ENCODE measurements at regions not wholly inside any gene's neighbourhood (a gene's known extent, or its start where the extent isn't known, plus 50 kb on each side); places are given as distances from the start of the nearest gene placed in this dataset.
"Not testable (repeated sequence)": the region's sequence is repeated elsewhere in the genome, so short reads cannot be mapped to it uniquely, and the experiment has no call there.

DNA sequence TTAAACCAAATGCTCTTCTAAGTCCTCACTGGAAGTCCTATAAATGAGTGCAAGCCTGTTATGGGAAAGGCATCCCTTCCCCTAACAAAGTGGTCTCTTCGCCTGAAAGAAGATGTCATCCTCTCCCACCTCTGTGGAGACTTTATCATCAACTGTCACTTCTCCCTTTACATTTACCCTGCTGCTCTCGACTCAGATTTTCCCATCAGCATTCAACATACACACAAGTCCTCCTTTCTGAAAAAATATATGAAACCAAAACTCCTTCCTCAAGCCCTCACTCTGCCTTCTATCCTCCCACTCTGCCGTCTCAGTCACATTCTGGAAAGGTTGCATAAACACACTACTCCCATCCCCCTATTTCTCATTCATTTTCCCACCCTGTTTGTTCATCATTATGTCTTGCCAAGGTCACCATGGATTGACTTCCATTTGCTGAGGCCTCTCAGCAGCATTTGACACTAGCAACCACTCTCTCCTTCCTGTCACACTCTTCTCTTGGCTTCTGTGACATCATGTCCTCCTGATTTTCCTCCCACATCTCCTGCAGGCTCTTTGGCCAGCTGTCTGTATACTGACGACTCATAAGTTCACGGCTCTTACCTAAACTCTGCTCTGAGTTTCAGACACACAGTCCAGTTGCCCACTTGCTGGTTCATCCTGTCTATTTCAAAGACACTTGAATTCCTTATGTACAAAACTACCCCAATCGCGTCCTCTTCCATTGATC is 70.3 kb upstream of the SMAD3 start:
- DNase-seq (ENCODE audit: extremely low spot score, unreplicated experiment) = peak; percentile 21
- peaks cover 5% of the 10 kb centered on the region for H3K9me3 Mint-ChIP-seq (ENCODE audit: unreplicated experiment)
- H3K4me3 Mint-ChIP-seq (ENCODE audit: unreplicated experiment) = no peak overlapping the region
- no peak overlapping the region for H3K27ac Mint-ChIP-seq (ENCODE audit: unreplicated experiment)
- H3K4me1 Mint-ChIP-seq (ENCODE audit: unreplicated experiment) = peaks cover 22% of the 10 kb centered on the region
- H3K27me3 Mint-ChIP-seq (ENCODE audit: unreplicated experiment) = no peaks in the 10 kb centered on the region
- TF ChIP-seq, protein P1, sequence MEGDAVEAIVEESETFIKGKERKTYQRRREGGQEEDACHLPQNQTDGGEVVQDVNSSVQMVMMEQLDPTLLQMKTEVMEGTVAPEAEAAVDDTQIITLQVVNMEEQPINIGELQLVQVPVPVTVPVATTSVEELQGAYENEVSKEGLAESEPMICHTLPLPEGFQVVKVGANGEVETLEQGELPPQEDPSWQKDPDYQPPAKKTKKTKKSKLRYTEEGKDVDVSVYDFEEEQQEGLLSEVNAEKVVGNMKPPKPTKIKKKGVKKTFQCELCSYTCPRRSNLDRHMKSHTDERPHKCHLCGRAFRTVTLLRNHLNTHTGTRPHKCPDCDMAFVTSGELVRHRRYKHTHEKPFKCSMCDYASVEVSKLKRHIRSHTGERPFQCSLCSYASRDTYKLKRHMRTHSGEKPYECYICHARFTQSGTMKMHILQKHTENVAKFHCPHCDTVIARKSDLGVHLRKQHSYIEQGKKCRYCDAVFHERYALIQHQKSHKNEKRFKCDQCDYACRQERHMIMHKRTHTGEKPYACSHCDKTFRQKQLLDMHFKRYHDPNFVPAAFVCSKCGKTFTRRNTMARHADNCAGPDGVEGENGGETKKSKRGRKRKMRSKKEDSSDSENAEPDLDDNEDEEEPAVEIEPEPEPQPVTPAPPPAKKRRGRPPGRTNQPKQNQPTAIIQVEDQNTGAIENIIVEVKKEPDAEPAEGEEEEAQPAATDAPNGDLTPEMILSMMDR (IDR thresholded peaks at IDR 0.05) = no peak
- H3K36me3 Mint-ChIP-seq (ENCODE audit: unreplicated experiment) = no peaks in the 10 kb centered on the region

DNA sequence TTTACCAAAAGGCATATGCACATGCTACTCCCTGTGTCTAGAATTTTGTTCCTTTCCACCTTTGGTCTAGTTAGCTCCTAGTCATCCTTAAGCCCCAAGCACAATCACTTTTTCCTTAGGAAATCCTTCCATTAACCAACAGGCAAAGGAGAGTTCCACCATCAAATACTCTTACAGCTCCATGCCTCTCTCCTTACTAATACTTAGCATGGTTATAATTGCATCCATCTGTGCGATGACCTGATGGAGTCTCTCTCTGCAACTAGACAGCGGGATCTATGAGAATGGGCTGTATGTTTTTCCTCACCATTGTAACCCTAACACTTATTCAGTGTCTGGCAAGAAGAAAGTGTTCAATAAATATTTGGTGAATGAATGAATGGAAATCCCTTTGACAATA is 69.3 kb upstream of the SMAD3 start:
- Mint-ChIP-seq H3K4me1 (ENCODE audit: unreplicated experiment) (peaks cover 24% of the 10 kb centered on the region), H3K27me3 (ENCODE audit: unreplicated experiment) (no peaks in the 10 kb centered on the region), H3K9me3 (ENCODE audit: unreplicated experiment) (no peaks in the 10 kb centered on the region), H3K36me3 (ENCODE audit: unreplicated experiment) (no peaks in the 10 kb centered on the region), H3K4me3 (ENCODE audit: unreplicated experiment) (no peak overlapping the region), H3K27ac (ENCODE audit: unreplicated experiment) (no peak overlapping the region)
- TF ChIP-seq, protein P1 (IDR thresholded peaks at IDR 0.05) = no peak
- DNase-seq (ENCODE audit: extremely low spot score, unreplicated experiment) = no peak

DNA sequence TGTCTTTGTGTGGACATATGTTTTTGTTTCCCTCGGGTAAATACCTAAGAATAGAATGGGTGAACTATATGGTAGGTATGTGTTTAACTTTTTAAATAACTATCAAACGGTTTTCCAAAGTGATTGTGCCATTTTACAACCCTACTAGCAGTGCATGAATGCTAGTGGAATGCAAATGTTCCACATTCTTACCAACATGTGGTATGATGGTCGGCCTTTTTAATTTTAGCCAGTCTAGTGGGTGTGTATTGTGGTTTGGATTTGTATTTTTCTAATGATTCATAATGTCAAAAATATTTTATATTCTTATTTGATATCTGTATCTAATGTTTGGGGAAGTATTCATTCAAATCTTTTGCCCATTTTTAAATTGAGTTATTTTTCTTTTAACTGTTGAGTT is 68.2 kb upstream of the SMAD3 start:
- no peaks in the 10 kb centered on the region for H3K9me3 Mint-ChIP-seq (ENCODE audit: unreplicated experiment)
- DNase-seq (ENCODE audit: extremely low spot score, unreplicated experiment) = no peak
- H3K4me3 Mint-ChIP-seq (ENCODE audit: unreplicated experiment) = no peak overlapping the region
- no peaks in the 10 kb centered on the region for H3K36me3 Mint-ChIP-seq (ENCODE audit: unreplicated experiment)
- peaks cover 24% of the 10 kb centered on the region for H3K4me1 Mint-ChIP-seq (ENCODE audit: unreplicated experiment)
- no peaks in the 10 kb centered on the region for H3K27me3 Mint-ChIP-seq (ENCODE audit: unreplicated experiment)
- H3K27ac Mint-ChIP-seq (ENCODE audit: unreplicated experiment) = no peak overlapping the region
- TF ChIP-seq, protein P1 (IDR thresholded peaks at IDR 0.05) = no peak

DNA sequence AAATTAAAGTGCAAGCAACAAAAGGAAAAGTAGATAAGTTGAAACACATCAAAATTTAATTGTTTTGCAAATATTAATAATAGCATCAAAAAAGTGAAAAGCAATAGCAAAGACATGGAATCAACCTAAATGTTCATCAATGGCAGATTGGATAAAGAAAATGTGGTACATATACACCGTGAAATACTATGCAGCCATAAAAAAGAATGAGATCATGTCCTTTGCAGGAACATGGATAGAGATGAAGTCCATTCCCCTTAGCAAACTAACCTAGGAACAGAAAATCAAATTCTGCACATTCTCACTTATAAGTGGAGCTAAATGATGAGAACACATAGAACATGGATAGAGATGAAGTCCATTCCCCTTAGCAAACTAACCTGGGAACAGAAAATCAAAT is 67.2 kb upstream of the SMAD3 start:
- DNase-seq (ENCODE audit: extremely low spot score, unreplicated experiment); H3K9me3 Mint-ChIP-seq (ENCODE audit: unreplicated experiment); H3K27ac Mint-ChIP-seq (ENCODE audit: unreplicated experiment); H3K36me3 Mint-ChIP-seq (ENCODE audit: unreplicated experiment); H3K4me3 Mint-ChIP-seq (ENCODE audit: unreplicated experiment); H3K27me3 Mint-ChIP-seq (ENCODE audit: unreplicated experiment): not testable (repeated sequence)
- peaks cover 24% of the 10 kb centered on the region for H3K4me1 Mint-ChIP-seq (ENCODE audit: unreplicated experiment)

DNA sequence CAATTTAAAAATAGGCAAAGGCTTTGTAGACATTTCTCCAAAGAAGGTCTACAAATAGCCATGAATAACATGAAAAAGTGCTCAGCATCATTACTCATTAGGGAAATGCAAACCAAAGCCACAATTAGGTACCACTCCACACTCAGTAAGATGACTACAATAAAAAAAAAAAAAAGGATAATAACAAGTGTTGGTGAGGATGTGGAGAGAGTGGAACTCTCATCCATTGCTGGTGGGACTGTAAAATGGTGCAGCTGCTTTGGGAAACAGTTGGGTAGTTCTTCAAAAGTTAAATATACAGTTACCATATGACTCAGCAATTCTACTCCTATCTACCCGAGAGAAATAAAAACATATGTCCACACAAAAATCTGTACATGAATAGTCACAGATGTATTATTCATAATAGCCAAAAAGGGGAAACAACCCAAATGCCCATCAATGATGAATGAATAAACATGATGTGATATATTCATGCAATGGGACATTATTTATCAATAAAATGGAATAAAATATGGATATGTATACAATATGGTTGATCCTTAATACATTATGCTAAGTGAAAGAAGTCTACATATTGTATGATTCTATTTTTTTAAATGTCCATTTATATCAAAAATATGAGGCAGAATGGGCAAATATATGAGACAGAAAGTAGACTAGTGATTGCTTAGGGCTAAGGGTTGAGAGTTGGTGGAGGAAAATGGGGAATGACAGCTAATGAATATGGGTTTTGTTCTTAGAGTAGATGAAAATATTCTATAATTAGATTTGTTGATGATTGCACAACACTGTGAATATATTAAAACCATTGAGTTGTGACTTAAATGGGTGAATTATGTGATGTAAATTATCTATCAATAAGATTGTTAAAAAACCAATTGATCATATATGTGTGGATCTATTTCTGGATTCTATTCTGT is 66.1 kb upstream of the SMAD3 start:
- no peaks in the 10 kb centered on the region for H3K27me3 Mint-ChIP-seq (ENCODE audit: unreplicated experiment)
- H3K4me3 Mint-ChIP-seq (ENCODE audit: unreplicated experiment) = no peak overlapping the region
- TF ChIP-seq, protein P1 (IDR thresholded peaks at IDR 0.05) = no peak
- H3K4me1 Mint-ChIP-seq (ENCODE audit: unreplicated experiment) = peaks cover 18% of the 10 kb centered on the region
- no peak for DNase-seq (ENCODE audit: extremely low spot score, unreplicated experiment)
- no peaks in the 10 kb centered on the region for H3K36me3 Mint-ChIP-seq (ENCODE audit: unreplicated experiment)
- H3K9me3 Mint-ChIP-seq (ENCODE audit: unreplicated experiment) = no peaks in the 10 kb centered on the region
- H3K27ac Mint-ChIP-seq (ENCODE audit: unreplicated experiment) = no peak overlapping the region
